ENCODE measurements at regions not wholly inside any gene's neighbourhood (a gene's known extent, or its start where the extent isn't known, plus 50 kb on each side); places are given as distances from the start of the nearest gene placed in this dataset.

GRCh38 chr3:5035113-5035512, 55.9 kb downstream of the BHLHE40 start:
- ATAC-seq: no peak
- DNase-seq: no peak
- intact Hi-C loops (cut with DNase I): no loop called here
- Histone ChIP-seq H3K36me3 (no peaks in the 10 kb centered on the region), H3K9me3 (no peaks in the 10 kb centered on the region), H3K27me3 (no peaks in the 10 kb centered on the region), H3K4me3 (no peak overlapping the region), H3K4me1 (no peaks in the 10 kb centered on the region), H3K27ac (no peak overlapping the region)
- TF ChIP-seq CTCF (IDR thresholded peaks at IDR 0.05) (no peak), POLR2A (IDR thresholded peaks at IDR 0.05) (no peak)
- WGBS (ENCODE audit: insufficient coverage, low coverage, low lambda C conversion rate, missing lambda C conversion rate): 64% methylated on average over 1 of the region's 1 CpG

DNA sequence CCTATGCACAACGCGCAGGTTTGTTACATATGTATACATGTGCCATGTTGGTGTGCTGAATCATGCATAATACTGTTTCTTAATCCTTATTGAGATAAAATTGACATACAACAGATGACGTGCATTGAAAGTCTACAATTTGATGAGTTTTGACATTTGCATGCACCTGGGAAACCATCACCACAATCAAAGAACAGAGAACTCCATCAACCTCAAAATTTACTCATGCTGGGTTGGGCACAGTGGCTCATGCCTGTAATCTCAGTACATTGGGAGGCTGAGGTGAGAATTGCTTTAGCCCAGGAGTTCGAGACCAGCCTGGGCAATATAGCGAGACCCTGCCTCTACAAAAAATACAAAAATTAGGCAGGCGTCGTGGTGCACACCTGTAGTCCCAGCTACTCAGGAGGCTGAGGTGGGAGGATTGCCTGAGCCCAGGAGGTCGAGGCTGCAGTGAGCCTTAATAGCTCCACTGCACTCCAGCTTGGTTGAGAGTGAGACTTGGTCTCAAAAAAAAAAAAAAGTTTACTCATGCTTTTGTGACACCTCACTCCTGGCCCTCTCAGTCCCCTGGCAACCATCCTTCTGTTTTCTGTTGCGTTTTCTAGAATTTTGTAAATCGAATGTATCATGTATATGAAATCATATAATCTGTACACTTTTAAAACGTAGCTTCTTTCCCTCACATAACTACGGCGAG, 56.6 kb downstream of the BHLHE40 start:
- no peaks in the 10 kb centered on the region for H3K9me3 ChIP-seq
- no peak overlapping the region for H3K4me3 ChIP-seq
- intact Hi-C loops (cut with DNase I): no loop called here
- TF ChIP-seq CTCF (IDR thresholded peaks at IDR 0.05): no peak
- TF ChIP-seq POLR2A (IDR thresholded peaks at IDR 0.05): no peak
- no peak for DNase-seq
- no peaks in the 10 kb centered on the region for H3K36me3 ChIP-seq
- H3K27ac ChIP-seq: no peak overlapping the region
- WGBS (ENCODE audit: insufficient coverage, low coverage, low lambda C conversion rate, missing lambda C conversion rate): 84% methylated on average over 13 of the region's 13 CpGs
- H3K27me3 ChIP-seq: no peaks in the 10 kb centered on the region
- no peak for ATAC-seq
- no peaks in the 10 kb centered on the region for H3K4me1 ChIP-seq

DNA sequence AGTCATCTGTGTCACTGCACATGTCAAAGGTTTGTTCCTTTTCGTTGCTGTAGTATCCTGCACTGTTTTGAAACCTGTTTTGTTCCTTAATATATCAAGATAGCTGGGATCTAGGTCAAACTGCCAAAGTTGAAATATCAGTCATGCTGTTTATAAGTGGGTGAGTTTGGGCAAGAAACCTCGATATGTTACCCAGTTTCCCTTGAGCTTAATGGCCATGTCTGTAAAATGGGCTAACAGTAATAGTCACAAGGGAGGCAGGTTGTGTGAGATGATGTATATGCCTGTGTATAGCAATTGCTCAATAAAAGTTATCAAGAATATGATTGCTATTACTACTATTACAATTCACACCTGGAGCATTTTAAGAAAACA, 57.1 kb downstream of the BHLHE40 start:
- ATAC-seq: no peak
- intact Hi-C loops (cut with DNase I): no loop called here
- no peak overlapping the region for H3K27ac ChIP-seq
- no peaks in the 10 kb centered on the region for H3K36me3 ChIP-seq
- TF ChIP-seq POLR2A (IDR thresholded peaks at IDR 0.05): no peak
- no peak for TF ChIP-seq CTCF (IDR thresholded peaks at IDR 0.05)
- DNase-seq: no peak
- H3K27me3 ChIP-seq: no peaks in the 10 kb centered on the region
- H3K4me1 ChIP-seq: no peaks in the 10 kb centered on the region
- 68% methylated on average over 2 of the region's 2 CpGs for WGBS (ENCODE audit: insufficient coverage, low coverage, low lambda C conversion rate, missing lambda C conversion rate)
- no peak overlapping the region for H3K4me3 ChIP-seq
- no peaks in the 10 kb centered on the region for H3K9me3 ChIP-seq

- 57% methylated on average over 5 of the region's 5 CpGs for WGBS (ENCODE audit: insufficient coverage, low coverage, low lambda C conversion rate, missing lambda C conversion rate)
- H3K27me3 ChIP-seq: no peaks in the 10 kb centered on the region
- H3K4me1 ChIP-seq: no peaks in the 10 kb centered on the region
- DNase-seq (no peak), ATAC-seq (no peak)
- H3K27ac ChIP-seq: no peak overlapping the region
- no peak overlapping the region for H3K4me3 ChIP-seq
- no peaks in the 10 kb centered on the region for H3K9me3 ChIP-seq
- intact Hi-C loops (cut with DNase I): no loop called here
- H3K36me3 ChIP-seq: no peaks in the 10 kb centered on the region
- TF ChIP-seq POLR2A (IDR thresholded peaks at IDR 0.05): no peak
- no peak for TF ChIP-seq CTCF (IDR thresholded peaks at IDR 0.05)
These were observed 57.6 kb downstream of the BHLHE40 start for GRCh38 chr3:5036858-5037257.

DNA sequence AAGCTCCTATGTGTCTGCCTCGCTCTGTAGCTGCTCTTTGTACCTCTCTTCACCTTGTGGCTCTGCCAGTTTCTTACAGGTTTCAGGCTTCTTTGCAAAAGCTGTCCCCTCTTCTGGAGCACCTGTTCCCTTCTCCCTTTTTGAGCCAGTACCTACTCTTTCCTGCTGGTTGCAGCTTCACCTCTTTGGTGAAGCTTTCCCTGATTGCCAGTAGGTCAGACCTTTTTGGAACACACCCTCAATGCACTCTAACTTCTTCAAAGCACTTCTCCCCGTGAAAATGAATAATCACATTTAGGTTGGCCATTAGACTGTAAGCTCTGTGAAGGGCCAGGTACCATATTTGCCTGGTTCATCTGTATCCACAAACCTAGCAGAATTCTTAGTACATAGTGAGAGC, 60.3 kb downstream of the BHLHE40 start:
- Histone ChIP-seq H3K36me3 (no peaks in the 10 kb centered on the region), H3K4me3 (no peak overlapping the region), H3K9me3 (no peaks in the 10 kb centered on the region), H3K27ac (no peak overlapping the region), H3K4me1 (no peaks in the 10 kb centered on the region), H3K27me3 (no peaks in the 10 kb centered on the region)
- DNase-seq (no peak), ATAC-seq (no peak)
- 87% methylated on average over 2 of the region's 2 CpGs for WGBS (ENCODE audit: insufficient coverage, low coverage, low lambda C conversion rate, missing lambda C conversion rate)
- TF ChIP-seq CTCF (IDR thresholded peaks at IDR 0.05) (no peak), POLR2A (IDR thresholded peaks at IDR 0.05) (no peak)
- intact Hi-C loops (cut with DNase I): no loop called here

Data from right lobe of liver (tissue), 6 donors.